Neural cell (in vitro differentiated cells): ENCODE measurements at regions not wholly inside any gene's neighbourhood (a gene's known extent, or its start where the extent isn't known, plus 50 kb on each side); places are given as distances from the start of the nearest gene placed in this dataset.

ENCODE experiments used
- EP300 ChIP-seq: fragments of 450-650 bp; conservative IDR thresholded peaks from 2 replicates; pipeline ENCODE4 v1.6.1; 2014; ENCODE audit warnings: antibody characterized with exemption, mild to moderate bottlenecking, moderate library complexity; ENCODE audit not compliant: poor library complexity, severe bottlenecking
- EZH2 ChIP-seq: fragments of 200-600, 300-800 bp; shearing (Covaris generic), sonication (generic); IDR thresholded peaks from 2 replicates; pipeline ENCODE4 v1.6.1; 2014; ENCODE audit warnings: antibody characterized with exemption, low read length, borderline replicate concordance, mild to moderate bottlenecking; ENCODE audit not compliant: insufficient read depth, poor library complexity, severe bottlenecking
- MXI1 ChIP-seq: fragments of 450-650 bp; conservative IDR thresholded peaks from 2 replicates; pipeline ENCODE4 v1.6.1; 2014; ENCODE audit warnings: antibody characterized with exemption, mild to moderate bottlenecking; ENCODE audit not compliant: poor library complexity, severe bottlenecking
- POLR2AphosphoS5 ChIP-seq: IDR thresholded peaks from 2 replicates; pipeline ENCODE4 v1.6.1; 2012
- RAD21 ChIP-seq: fragments of 450-650 bp; conservative IDR thresholded peaks from 2 replicates; pipeline ENCODE4 v1.6.1; 2014; ENCODE audit warnings: antibody characterized with exemption, mild to moderate bottlenecking, moderate library complexity
- SMC3 ChIP-seq: fragments of 450-650 bp; conservative IDR thresholded peaks from 2 replicates; pipeline ENCODE4 v1.6.1; 2014; ENCODE audit warnings: antibody characterized with exemption, mild to moderate bottlenecking, moderate library complexity; ENCODE audit not compliant: poor library complexity
- TAF1 ChIP-seq: IDR thresholded peaks from 2 replicates; pipeline ENCODE4 v1.6.1; 2012; ENCODE audit warnings: low read depth
- TF ChIP-seq, protein P1 (sequence below): IDR thresholded peaks from 2 replicates; pipeline ENCODE4 v1.6.1; 2012; ENCODE audit warnings: borderline replicate concordance
- TF ChIP-seq, protein P2 (sequence below): fragments of 450-650 bp; IDR thresholded peaks from 2 replicates; pipeline ENCODE4 v1.5.1; 2014; ENCODE audit warnings: antibody characterized with exemption, mild to moderate bottlenecking, moderate library complexity; ENCODE audit not compliant: poor library complexity, severe bottlenecking

DNA sequence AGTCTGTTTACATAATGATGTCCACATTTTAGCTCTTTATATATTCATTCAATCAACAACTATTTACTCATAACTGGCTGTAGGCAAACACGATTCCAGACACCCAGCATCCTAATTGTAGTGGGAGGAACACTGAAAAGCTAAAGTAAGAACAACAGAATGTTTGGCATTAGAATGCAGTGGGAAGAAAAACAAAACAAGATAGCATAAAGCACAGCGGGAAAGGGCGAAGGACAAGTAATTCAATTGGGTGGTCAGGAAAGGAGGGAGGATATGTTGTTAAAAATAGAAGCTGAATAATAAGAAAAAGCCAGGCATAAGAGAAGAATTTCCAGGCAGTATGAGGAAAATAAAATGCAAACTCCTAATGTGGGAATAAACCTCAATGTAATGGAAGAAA lies 189.5 kb upstream of the FAT4 start:
- TF ChIP-seq EP300 (no peak), SMC3 (no peak), MXI1 (no peak), EZH2 (no peak), TAF1 (no peak), POLR2AphosphoS5 (no peak), RAD21 (no peak)
- TF ChIP-seq, protein P1, sequence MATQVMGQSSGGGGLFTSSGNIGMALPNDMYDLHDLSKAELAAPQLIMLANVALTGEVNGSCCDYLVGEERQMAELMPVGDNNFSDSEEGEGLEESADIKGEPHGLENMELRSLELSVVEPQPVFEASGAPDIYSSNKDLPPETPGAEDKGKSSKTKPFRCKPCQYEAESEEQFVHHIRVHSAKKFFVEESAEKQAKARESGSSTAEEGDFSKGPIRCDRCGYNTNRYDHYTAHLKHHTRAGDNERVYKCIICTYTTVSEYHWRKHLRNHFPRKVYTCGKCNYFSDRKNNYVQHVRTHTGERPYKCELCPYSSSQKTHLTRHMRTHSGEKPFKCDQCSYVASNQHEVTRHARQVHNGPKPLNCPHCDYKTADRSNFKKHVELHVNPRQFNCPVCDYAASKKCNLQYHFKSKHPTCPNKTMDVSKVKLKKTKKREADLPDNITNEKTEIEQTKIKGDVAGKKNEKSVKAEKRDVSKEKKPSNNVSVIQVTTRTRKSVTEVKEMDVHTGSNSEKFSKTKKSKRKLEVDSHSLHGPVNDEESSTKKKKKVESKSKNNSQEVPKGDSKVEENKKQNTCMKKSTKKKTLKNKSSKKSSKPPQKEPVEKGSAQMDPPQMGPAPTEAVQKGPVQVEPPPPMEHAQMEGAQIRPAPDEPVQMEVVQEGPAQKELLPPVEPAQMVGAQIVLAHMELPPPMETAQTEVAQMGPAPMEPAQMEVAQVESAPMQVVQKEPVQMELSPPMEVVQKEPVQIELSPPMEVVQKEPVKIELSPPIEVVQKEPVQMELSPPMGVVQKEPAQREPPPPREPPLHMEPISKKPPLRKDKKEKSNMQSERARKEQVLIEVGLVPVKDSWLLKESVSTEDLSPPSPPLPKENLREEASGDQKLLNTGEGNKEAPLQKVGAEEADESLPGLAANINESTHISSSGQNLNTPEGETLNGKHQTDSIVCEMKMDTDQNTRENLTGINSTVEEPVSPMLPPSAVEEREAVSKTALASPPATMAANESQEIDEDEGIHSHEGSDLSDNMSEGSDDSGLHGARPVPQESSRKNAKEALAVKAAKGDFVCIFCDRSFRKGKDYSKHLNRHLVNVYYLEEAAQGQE = no peak
- TF ChIP-seq, protein P2, sequence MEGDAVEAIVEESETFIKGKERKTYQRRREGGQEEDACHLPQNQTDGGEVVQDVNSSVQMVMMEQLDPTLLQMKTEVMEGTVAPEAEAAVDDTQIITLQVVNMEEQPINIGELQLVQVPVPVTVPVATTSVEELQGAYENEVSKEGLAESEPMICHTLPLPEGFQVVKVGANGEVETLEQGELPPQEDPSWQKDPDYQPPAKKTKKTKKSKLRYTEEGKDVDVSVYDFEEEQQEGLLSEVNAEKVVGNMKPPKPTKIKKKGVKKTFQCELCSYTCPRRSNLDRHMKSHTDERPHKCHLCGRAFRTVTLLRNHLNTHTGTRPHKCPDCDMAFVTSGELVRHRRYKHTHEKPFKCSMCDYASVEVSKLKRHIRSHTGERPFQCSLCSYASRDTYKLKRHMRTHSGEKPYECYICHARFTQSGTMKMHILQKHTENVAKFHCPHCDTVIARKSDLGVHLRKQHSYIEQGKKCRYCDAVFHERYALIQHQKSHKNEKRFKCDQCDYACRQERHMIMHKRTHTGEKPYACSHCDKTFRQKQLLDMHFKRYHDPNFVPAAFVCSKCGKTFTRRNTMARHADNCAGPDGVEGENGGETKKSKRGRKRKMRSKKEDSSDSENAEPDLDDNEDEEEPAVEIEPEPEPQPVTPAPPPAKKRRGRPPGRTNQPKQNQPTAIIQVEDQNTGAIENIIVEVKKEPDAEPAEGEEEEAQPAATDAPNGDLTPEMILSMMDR = no peak
